Spleen (tissue), 11 donors: ENCODE measurements at regions not wholly inside any gene's neighbourhood (a gene's known extent, or its start where the extent isn't known, plus 50 kb on each side); places are given as distances from the start of the nearest gene placed in this dataset.

Experiments
- DNase-seq: peaks from one replicate; pipeline ENCODE4 v3.0.0-alpha.2; 2020
- H3K27ac ChIP-seq, 8 donors: fragments of 200-600 bp; sonication (generic) in 7 of 8; 1 replicate in 4 of 8; 2 replicates in 4 of 8; pipeline versions ENCODE4 v1.5.0 to v1.8.0; 2016 to 2021; ENCODE audit warnings: inconsistent platforms in 4 of 8, mild to moderate bottlenecking in 4 of 8, moderate library complexity in 1 of 8
- H3K27me3 ChIP-seq, 7 donors: fragments of 200-600 bp; sonication (generic) in 6 of 7; replicated peaks in 1 of 7; 1 replicate in 4 of 7; 2 replicates in 3 of 7; pipeline versions ENCODE4 v1.5.0 to v1.8.0; 2016 to 2021; ENCODE audit warnings: inconsistent platforms in 3 of 7, mild to moderate bottlenecking in 1 of 7
- H3K36me3 ChIP-seq, 6 donors: fragments of 200-600 bp; sonication (generic) in 5 of 6; 1 replicate in 4 of 6; 2 replicates in 2 of 6; pipeline versions ENCODE4 v1.5.0 to v1.8.0; 2016 to 2021; ENCODE audit warnings: inconsistent platforms in 2 of 6
- H3K4me1 ChIP-seq, 6 donors: fragments of 200-600 bp; sonication (generic) in 5 of 6; 1 replicate in 3 of 6; 2 replicates in 3 of 6; pipeline versions ENCODE4 v1.5.0 to v1.8.0; 2016 to 2021; ENCODE audit warnings: inconsistent platforms in 3 of 6
- H3K4me3 ChIP-seq, 8 donors: fragments of 200-600 bp; sonication (generic) in 7 of 8; 1 replicate in 4 of 8; 2 replicates in 4 of 8; pipeline versions ENCODE4 v1.5.0 to v1.8.0; 2016 to 2021; ENCODE audit warnings: inconsistent platforms in 4 of 8, mild to moderate bottlenecking in 4 of 8, moderate library complexity in 2 of 8
- H3K9me3 ChIP-seq, 8 donors: fragments of 200-600 bp; sonication (generic) in 7 of 8; 1 replicate in 4 of 8; 2 replicates in 4 of 8; pipeline versions ENCODE4 v1.5.0 to v1.8.0; 2016 to 2021; ENCODE audit warnings: inconsistent platforms in 4 of 8
- CTCF ChIP-seq, 11 experiments: fragments of 200-600 bp in 7 of 11; fragments of 450-650 bp in 4 of 11; sonication (generic) in 4 of 11; IDR thresholded peaks in 8 of 11; conservative IDR thresholded peaks in 3 of 11; 1 replicate in 7 of 11; 2 replicates in 4 of 11; pipeline versions ENCODE4 v1.4.0 to v1.8.0; 2016 to 2021; ENCODE audit warnings: antibody characterized with exemption in 11 of 11, inconsistent platforms in 4 of 11, mild to moderate bottlenecking in 1 of 11
- POLR2A ChIP-seq, 3 donors: fragments of 450-650 bp; IDR thresholded peaks; one replicate each; pipeline ENCODE4 v1.5.1; 2017; ENCODE audit warnings: antibody characterized with exemption in 3 of 3, mild to moderate bottlenecking in 1 of 3
- POLR2AphosphoS5 ChIP-seq, 3 donors: sonication (generic); formaldehyde crosslinking; IDR thresholded peaks; one replicate each; pipeline ENCODE4 v1.5.1; 2017; ENCODE audit warnings: antibody characterized with exemption in 3 of 3
- WGBS, 5 donors: extraction: QIAGEN DNeasy Blood & Tissue Kit in 3 of 5; methylation state at CpG; one replicate each; pipeline versions ENCODE4 v1.1.5 to v1.1.7; 2013 to 2018; 5-methylcytosine and 5-hydroxymethylcytosine counted together
- intact Hi-C: fragments of 100-400 bp; cut with DNase I; formaldehyde crosslinking; loops from one replicate; pipeline ENCODE4 v1.15.0; 2023; ENCODE audit warnings: low total_unique reads
- donor health status: healthy with polysubstance abuse.
- donor health status: DM: no; HTN: no; CAD: no; lungs with moderate emphysema.
- donor health status: DM: no; HTN: no; CAD: no.
- donor health status: Bipolar disorder and iron deficiency.
- donor health status: healthy.
- donor health status: DM: no; HTN: no; CAD: no.
- donor health status: DM: yes; HTN: yes; CAD: no.

GRCh38 chr1:99173900-99174299 is 90.4 kb upstream of the PLPPR4 start:
- TF ChIP-seq CTCF (IDR thresholded peaks at IDR 0.05 in 8 of 11, conservative IDR thresholded peaks at IDR 0.05 in 3 of 11) (no peak), POLR2A (IDR thresholded peaks at IDR 0.05) (no peak), POLR2AphosphoS5 (IDR thresholded peaks at IDR 0.05) (no peak)

GRCh38 chr1:99176753-99177152 is 87.5 kb upstream of the PLPPR4 start:
- Histone ChIP-seq H3K36me3 (no peaks in the 10 kb centered on the region), H3K4me1 (no peaks in the 10 kb centered on the region), H3K9me3 (no peaks in the 10 kb centered on the region), H3K27me3 (peaks cover 0 to 6% (median 0%) of the 10 kb centered on the region in 7 donors), H3K4me3 (no peak overlapping the region), H3K27ac (no peak overlapping the region)
- 79 to 95% (median 85%) methylated on average over 1 of the region's 1 CpG for WGBS, 5 donors
- no peak for DNase-seq
- TF ChIP-seq CTCF (IDR thresholded peaks at IDR 0.05 in 8 of 11, conservative IDR thresholded peaks at IDR 0.05 in 3 of 11) (no peak), POLR2AphosphoS5 (IDR thresholded peaks at IDR 0.05) (no peak), POLR2A (IDR thresholded peaks at IDR 0.05) (no peak)
- intact Hi-C loops: loop anchor here (10.0 kb wide), 1 partner anchor 308 kb away; no protein-coding TSS in a partner anchor

More at GRCh38 chr1:99173900-99174299, 90.4 kb upstream of the PLPPR4 start:
- WGBS, 5 donors: 90 to 95% (median 93%) methylated on average over 7 of the region's 7 CpGs
- no peak for DNase-seq
- Histone ChIP-seq H3K27me3 (peaks cover 0 to 6% (median 0%) of the 10 kb centered on the region in 7 donors), H3K4me3 (no peak overlapping the region), H3K36me3 (no peaks in the 10 kb centered on the region), H3K9me3 (no peaks in the 10 kb centered on the region), H3K4me1 (no peaks in the 10 kb centered on the region), H3K27ac (no peak overlapping the region)
- intact Hi-C loops: loop anchor here (10.0 kb wide), 1 partner anchor 311 kb away; no protein-coding TSS in a partner anchor

- no peak for TF ChIP-seq POLR2A (IDR thresholded peaks at IDR 0.05)
- no peak for TF ChIP-seq CTCF (IDR thresholded peaks at IDR 0.05 in 8 of 11, conservative IDR thresholded peaks at IDR 0.05 in 3 of 11)
- no peak for TF ChIP-seq POLR2AphosphoS5 (IDR thresholded peaks at IDR 0.05)
- DNase-seq: no peak
- H3K4me1 ChIP-seq: no peaks in the 10 kb centered on the region
- no peak overlapping the region for H3K27ac ChIP-seq
- intact Hi-C loops: loop anchor here (10.0 kb wide), 1 partner anchor 307 kb away; no protein-coding TSS in a partner anchor
- peaks cover 0 to 6% (median 0%) of the 10 kb centered on the region in 7 donors for H3K27me3 ChIP-seq
- no peaks in the 10 kb centered on the region for H3K36me3 ChIP-seq
- no peak overlapping the region for H3K4me3 ChIP-seq
- H3K9me3 ChIP-seq: no peaks in the 10 kb centered on the region
- 38 to 59% (median 45%) methylated on average over 1 of the region's 1 CpG for WGBS, 5 donors
These were observed 86.8 kb upstream of the PLPPR4 start for GRCh38 chr1:99177465-99177864.

GRCh38 chr1:99180343-99180808 is 83.9 kb upstream of the PLPPR4 start:
- intact Hi-C loops: loop anchor here (5.0 to 10.0 kb wide), 2 partner anchors 386 to 527 kb away; no protein-coding TSS in a partner anchor
- Histone ChIP-seq H3K36me3 (no peaks in the 10 kb centered on the region), H3K4me3 (no peak overlapping the region), H3K27me3 (no peaks in the 10 kb centered on the region), H3K4me1 (no peaks in the 10 kb centered on the region), H3K27ac (peak overlapping the region in 2 of 8 donors; percentile 21 to 45), H3K9me3 (no peaks in the 10 kb centered on the region)
- TF ChIP-seq POLR2A (IDR thresholded peaks at IDR 0.05) (no peak), CTCF (IDR thresholded peaks at IDR 0.05 in 8 of 11, conservative IDR thresholded peaks at IDR 0.05 in 3 of 11) (peak; percentile 15 to 81 (median 68)), POLR2AphosphoS5 (IDR thresholded peaks at IDR 0.05) (no peak)
- DNase-seq: no peak
- 18 to 28% (median 25%) methylated on average over 3 of the region's 3 CpGs for WGBS, 5 donors
